HG02798 (cell line): ENCODE measurements at regions not wholly inside any gene's neighbourhood (a gene's known extent, or its start where the extent isn't known, plus 50 kb on each side); places are given as distances from the start of the nearest gene placed in this dataset.

ENCODE experiments used
- ATAC-seq: cut with Tn5 transposase; IDR thresholded peaks from one replicate; pipeline ENCODE4 v1.9.1; 2021; ENCODE audit warnings: mild to moderate bottlenecking; ENCODE audit not compliant: unreplicated experiment, poor library complexity

GRCh38 chrX:9147086-9147485 is 113.2 kb upstream of the FAM9B start:
- ATAC-seq: no peak

- no peak for ATAC-seq
Observed at GRCh38 chrX:9147726-9148125, 113.8 kb upstream of the FAM9B start.

- ATAC-seq: no peak
Observed at GRCh38 chrX:9148615-9149399, 114.9 kb upstream of the FAM9B start.

GRCh38 chrX:9149501-9150245 is 115.7 kb upstream of the FAM9B start:
- no peak for ATAC-seq

- ATAC-seq: no peak
Observed at GRCh38 chrX:9151772-9152307, 117.9 kb upstream of the FAM9B start.

- ATAC-seq: no peak
Observed at GRCh38 chrX:9153300-9153699, 119.4 kb upstream of the FAM9B start.

GRCh38 chrX:9158611-9159010 is 124.7 kb upstream of the FAM9B start:
- ATAC-seq: no peak

- no peak for ATAC-seq
Observed at GRCh38 chrX:9160698-9161329, 126.9 kb upstream of the FAM9B start.

- ATAC-seq: no peak
Observed at GRCh38 chrX:9162698-9163097, 128.8 kb upstream of the FAM9B start.

- ATAC-seq: no peak
Observed at GRCh38 chrX:9163214-9163709, 129.3 kb upstream of the FAM9B start.

GRCh38 chrX:9164086-9164485 is 130.2 kb upstream of the FAM9B start:
- ATAC-seq: no peak

GRCh38 chrX:9164533-9165426 is 130.9 kb upstream of the FAM9B start:
- no peak for ATAC-seq

GRCh38 chrX:9166584-9166944 is 132.6 kb upstream of the FAM9B start:
- ATAC-seq: no peak

- ATAC-seq: no peak
Observed at GRCh38 chrX:9171841-9172463, 138.0 kb upstream of the FAM9B start.

GRCh38 chrX:9172464-9172850 is 138.5 kb upstream of the FAM9B start:
- no peak for ATAC-seq

GRCh38 chrX:9180623-9181022 is 146.7 kb upstream of the FAM9B start:
- ATAC-seq: no peak

- ATAC-seq: no peak
Observed at GRCh38 chrX:9182041-9182440, 148.1 kb upstream of the FAM9B start.

- no peak for ATAC-seq
Observed at GRCh38 chrX:9183481-9183880, 149.6 kb upstream of the FAM9B start.

- no peak for ATAC-seq
Observed at GRCh38 chrX:9184211-9184610, 150.3 kb upstream of the FAM9B start.

GRCh38 chrX:9188117-9188516 is 154.2 kb upstream of the FAM9B start:
- ATAC-seq: no peak
